VCaP (cell line): ENCODE measurements at regions not wholly inside any gene's neighbourhood (a gene's known extent, or its start where the extent isn't known, plus 50 kb on each side); places are given as distances from the start of the nearest gene placed in this dataset.
"Not testable (repeated sequence)": the region's sequence is repeated elsewhere in the genome, so short reads cannot be mapped to it uniquely, and the experiment has no call there.

Experiments used
- H3K27ac ChIP-seq: fragments of 450-650 bp; 2 replicates; pipeline ENCODE4 v1.5.1; 2017
- CTCF ChIP-seq: fragments of 450-650 bp; conservative IDR thresholded peaks from 2 replicates; pipeline ENCODE4 v1.5.1; 2017; ENCODE audit warnings: mild to moderate bottlenecking, moderate library complexity

GRCh38 chr10:33655165-33655815 lies 320.8 kb upstream of the NRP1 start:
- H3K27ac ChIP-seq, result no peak overlapping the region
- TF ChIP-seq CTCF, result no peak

DNA sequence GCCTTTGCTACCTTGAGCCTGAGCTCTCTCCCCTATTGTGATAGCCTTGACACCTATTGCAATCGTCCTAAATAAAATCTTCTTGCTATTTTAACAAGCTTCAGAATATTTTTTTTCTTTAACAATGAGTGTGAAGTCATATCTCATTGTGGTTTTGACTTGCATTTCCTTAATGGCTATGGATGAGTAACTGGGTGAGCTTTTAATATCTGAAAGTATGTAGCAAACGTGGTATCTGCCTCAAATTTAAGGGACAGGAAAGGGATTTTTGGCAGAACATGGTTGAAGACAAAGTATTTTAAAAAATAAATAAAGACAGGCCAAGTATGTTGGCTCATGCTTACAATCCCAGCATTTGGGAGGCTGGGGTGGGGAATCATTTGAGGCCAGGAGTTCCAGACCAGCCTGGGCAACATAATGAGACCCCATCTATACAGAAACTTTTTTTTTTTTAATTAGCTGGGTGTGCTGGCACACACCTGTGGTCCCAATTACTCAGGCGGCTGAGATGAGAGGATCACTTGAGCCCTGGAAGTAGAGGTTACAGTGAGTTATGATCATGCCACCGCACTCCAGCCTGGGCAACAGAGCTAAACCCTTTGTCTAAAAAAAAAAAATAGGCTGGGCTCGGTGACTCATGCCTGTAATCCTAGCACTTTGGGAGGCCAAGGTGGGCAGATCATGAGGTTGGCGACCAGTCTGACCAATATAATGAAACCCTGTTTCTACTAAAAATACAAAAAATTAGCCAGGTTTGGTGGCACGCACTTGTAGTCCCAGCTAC lies 319.3 kb upstream of the NRP1 start:
- no peak overlapping the region for H3K27ac ChIP-seq
- no peak for TF ChIP-seq CTCF

DNA sequence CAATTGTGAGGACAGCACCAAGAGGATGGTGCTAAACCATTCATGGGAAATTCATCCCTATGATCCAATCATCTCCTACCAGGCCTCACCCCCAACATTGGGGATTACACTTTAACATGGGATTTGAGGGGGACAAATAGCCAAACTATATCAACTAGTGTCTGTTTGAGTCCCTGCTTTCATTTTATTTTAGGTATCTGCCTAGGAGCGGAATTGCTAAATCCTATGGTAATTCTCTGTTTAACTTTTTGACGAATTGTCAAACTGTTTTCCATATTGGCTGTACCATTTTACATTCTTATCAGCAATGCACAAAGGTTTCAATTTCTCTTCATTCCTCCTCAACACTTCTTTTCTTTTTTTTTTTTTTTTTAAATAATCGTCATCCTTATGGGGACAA lies 318.4 kb upstream of the NRP1 start:
- no peak overlapping the region for H3K27ac ChIP-seq
- no peak for TF ChIP-seq CTCF

DNA sequence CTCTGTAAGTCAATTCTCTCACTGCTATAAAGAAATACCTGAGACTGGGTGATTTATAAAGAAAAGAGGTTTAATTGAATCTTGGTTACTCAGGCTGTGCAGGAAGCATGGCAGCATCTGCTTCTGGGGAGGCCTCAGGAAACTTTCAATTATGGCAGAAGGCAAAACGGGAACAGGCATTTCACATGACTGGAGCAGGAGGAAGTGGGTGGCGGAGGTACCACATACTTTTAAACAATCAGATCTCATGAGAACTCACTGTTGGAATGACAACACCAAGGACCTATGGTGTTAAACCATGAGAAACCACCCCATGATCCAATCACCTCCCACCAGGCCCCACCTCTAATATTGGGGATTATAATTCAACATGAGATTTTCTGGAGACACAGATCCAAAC lies 315.7 kb upstream of the NRP1 start:
- not testable (repeated sequence) for H3K27ac ChIP-seq

DNA sequence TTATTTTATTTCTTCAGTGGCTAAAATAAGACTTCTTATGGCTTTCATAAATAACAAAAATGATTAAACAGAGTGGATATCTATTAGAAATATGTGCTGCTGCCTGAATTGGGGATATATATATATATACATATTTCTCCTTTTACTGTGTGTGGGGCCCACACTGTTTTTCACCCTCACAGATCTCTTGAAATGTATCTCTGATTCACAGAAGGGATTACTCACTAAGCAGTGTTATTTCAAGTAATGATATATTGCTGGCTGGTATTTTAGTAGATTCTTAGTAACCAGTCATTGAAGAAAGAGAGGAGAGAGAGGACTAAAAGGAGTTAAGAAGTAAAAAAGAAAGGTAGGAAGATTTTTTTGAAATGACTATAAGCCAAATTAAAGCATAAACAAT lies 308.6 kb upstream of the NRP1 start:
- H3K27ac ChIP-seq, result no peak overlapping the region
- no peak for TF ChIP-seq CTCF

DNA sequence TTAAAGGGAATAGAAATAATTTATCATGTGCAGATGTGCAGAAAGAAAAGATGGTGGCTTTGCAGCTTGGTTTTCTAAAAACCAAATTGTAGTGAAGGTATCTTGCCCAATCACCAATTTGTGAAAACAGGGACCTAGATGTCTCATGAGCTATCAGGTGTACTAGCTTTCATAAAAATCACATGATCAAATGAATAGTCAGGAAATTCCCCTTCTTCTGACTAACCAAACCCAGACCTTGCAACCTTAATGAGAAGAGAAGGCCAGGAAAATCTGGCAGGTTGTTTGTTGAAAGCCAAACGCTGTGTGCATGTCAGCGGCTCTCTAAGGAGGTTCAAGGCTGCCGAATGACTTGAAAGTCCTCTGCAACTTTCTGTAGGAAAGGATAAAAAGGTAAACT lies 304.4 kb upstream of the NRP1 start:
- no peak for TF ChIP-seq CTCF
- no peak overlapping the region for H3K27ac ChIP-seq

DNA sequence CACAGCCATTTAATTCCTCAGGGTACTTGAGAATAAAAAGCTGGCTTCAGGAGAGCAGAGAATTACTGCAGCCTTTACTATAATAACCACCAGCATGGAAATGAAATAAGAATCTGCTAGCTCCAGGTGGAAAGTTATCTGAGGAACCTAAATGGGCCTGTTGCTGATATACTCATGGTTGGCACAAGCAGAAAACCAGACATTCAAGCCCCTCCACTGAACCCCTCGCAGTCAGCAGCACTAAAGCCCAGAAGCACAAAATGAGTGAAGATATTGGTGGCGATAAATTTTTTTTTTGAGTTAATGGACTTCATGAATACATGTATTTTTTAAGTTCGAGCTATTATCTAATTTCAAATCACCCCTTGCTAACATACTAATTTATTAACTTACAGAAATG lies 303.9 kb upstream of the NRP1 start:
- no peak overlapping the region for H3K27ac ChIP-seq
- no peak for TF ChIP-seq CTCF

DNA sequence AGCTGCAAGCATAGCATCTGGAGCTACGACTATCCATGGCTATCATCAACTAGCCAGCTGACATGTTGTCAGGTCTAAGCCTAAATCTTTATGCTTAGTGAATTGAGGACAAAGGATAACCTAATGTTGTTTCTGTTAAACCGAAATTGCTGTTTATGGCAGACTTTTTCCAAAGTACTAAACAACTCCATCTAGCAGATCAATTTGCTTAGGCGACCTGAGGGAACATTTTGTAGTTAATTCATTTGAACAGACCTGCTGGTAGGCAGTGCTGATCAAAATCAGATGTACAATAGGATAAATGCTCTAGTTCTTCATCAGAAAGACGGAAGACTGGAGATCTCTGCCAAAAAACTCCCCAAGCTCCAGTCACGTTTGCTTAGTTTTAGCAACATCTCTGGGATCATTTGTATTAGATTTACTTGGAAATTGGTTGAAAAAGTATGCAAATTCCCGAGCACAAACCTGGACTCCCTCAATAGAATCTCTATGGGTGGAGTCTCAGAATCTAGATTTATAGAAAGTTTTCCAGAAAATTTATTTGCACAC lies 301.6 kb upstream of the NRP1 start:
- no peak for TF ChIP-seq CTCF
- H3K27ac ChIP-seq, result no peak overlapping the region
